OCI-LY1 (cell line): ENCODE measurements at regions not wholly inside any gene's neighbourhood (a gene's known extent, or its start where the extent isn't known, plus 50 kb on each side); places are given as distances from the start of the nearest gene placed in this dataset.

Source experiments
- EZH2 ChIP-seq: fragments of 200-600 bp; sonication (generic), shearing (Covaris generic); IDR thresholded peaks from 2 replicates; pipeline ENCODE4 v1.8.0; 2017; ENCODE audit warnings: borderline replicate concordance, mixed run types, mild to moderate bottlenecking, antibody characterized with exemption, low read length, moderate library complexity, mixed read lengths
- TF ChIP-seq, protein P1 (sequence below): fragments of 200-600 bp; sonication (generic), shearing (Covaris generic); IDR thresholded peaks from 2 replicates; pipeline ENCODE4 v1.5.1; 2017; ENCODE audit warnings: mild to moderate bottlenecking, antibody characterized with exemption, low read length, moderate library complexity, mixed read lengths

- TF ChIP-seq, protein P1, sequence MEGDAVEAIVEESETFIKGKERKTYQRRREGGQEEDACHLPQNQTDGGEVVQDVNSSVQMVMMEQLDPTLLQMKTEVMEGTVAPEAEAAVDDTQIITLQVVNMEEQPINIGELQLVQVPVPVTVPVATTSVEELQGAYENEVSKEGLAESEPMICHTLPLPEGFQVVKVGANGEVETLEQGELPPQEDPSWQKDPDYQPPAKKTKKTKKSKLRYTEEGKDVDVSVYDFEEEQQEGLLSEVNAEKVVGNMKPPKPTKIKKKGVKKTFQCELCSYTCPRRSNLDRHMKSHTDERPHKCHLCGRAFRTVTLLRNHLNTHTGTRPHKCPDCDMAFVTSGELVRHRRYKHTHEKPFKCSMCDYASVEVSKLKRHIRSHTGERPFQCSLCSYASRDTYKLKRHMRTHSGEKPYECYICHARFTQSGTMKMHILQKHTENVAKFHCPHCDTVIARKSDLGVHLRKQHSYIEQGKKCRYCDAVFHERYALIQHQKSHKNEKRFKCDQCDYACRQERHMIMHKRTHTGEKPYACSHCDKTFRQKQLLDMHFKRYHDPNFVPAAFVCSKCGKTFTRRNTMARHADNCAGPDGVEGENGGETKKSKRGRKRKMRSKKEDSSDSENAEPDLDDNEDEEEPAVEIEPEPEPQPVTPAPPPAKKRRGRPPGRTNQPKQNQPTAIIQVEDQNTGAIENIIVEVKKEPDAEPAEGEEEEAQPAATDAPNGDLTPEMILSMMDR: no peak
- TF ChIP-seq EZH2: no peak
Measured at GRCh38 chr9:23538067-23538402, 288.0 kb downstream of the ELAVL2 start.
